Activated CD4-positive, CD25-positive, alpha-beta regulatory T cell treated with anti-CD3 and anti-CD28 coated beads, Interleukin-2, amount 50 U/mL, for 72 hours (primary cell): ENCODE measurements at regions not wholly inside any gene's neighbourhood (a gene's known extent, or its start where the extent isn't known, plus 50 kb on each side); places are given as distances from the start of the nearest gene placed in this dataset.

Experiments
- DNase-seq: peaks from one replicate; pipeline ENCODE4 v3.0.0; 2021

DNA sequence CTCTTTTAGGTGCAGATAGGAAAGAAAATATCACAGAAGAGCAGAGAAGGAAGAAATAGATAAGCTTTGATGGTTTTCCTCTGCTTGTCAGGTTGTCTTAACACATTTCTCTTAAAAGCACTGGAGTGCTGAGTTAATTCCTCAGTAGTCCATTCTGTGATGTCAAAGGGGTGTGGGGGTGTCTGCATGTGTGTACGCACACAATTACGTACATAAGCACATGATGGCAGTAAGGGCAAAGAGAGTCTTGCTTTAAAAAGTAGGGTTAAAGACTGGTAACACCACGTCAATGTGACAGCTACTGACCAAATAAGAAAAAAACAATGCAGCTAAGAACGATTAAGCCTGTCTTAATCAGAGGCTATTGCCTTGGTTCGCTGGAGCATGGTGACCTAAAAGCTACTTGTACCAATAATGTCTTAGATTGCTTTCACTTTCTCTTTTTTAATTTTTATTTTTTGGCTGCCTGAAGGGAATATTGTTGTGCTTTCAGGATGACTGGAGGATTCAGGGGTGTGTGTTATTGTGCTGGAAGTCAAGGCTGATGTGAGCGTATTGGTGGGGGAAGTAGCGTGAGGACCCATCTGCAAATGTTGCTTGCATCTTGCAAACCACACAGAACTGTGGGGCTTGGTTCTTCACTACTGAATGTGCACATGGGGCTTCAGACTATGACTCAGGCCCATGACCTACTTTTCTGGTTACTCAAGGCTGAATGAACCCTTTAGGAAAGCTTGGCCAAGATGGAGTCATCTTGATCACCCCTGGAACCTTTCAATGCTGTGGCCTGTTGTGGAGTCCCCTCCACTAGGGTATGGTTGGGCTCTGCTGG is 417.8 kb upstream of the TPM1 start:
- no peak for DNase-seq

DNA sequence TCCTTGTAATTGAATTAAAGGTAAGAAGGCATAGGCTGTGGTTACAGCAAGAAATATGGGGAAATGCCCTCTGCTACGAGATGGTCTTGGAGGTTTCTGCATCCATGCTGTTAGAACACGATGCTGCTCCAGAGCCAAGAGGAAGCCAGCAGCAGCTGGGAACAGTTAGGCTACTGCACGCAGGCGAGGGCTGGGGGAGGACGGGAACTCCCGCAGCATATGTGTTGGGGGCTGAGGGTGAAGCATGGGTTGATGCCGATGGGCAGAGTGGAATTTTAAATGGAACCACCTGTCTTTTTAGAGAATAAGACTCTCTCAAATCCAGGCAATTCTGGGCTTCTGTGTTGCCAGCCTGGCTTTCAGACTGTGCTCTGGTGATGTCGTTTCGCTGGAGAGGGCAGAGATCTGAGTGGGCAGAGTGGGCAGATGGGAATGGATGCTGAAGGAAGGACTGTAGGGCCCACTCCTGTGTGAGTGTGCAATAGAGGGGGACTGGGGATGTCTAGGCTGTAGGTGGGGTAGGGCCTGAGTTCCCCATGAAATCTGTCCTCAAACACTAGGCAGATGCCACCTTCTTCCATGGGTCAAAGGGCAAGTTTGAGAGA is 417.0 kb upstream of the TPM1 start:
- DNase-seq = no peak

DNA sequence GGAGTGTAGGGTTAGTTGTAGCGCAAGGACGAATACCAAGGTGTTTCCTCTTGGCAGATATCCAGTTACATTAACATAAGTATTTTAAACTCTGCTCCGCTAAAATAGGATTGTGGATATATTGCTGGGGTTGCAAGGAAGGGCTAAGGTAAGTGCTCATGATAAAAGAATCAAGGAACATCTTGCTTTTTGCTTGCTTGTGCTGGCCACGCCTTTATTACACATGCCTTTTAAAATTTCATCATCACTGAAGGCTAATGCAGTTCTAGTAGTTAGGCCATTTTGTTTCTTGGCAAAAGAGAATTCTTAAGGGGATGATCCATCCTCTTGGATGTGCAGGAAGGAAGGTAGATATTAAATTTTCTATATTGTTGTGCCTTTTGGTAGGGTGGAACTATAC is 415.6 kb upstream of the TPM1 start:
- no peak for DNase-seq

DNA sequence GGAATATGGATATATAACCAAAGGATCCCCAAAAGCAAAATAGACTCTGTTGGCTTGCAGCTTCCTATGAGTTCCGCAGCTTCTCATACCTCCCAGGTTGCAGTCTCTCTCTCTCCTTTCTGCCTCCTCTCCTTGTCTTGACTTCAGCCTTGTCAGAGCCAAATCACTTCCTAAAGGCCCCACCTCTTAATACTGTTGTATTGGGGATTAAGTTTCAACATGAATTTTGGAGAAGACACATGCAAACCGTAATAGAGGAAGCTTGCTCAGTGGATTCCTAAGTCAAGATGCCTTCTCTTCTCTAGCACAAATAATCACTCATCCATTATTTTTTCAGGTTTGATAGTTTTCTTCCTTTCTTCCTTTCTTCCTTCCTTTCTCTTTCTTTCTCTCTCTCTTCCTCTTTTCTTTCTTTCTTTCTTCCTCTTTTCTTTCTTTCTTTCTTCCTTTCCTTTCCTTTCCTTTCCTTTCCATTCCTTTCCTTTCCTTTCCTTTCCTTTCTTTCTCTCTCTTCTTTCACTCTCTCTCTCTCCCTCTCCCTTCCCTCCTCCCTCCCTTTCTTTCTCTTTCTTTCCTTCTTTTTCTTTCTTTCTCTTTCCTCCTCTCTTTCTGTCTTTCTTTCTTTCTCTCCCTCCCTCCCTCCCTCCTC is 411.3 kb upstream of the TPM1 start:
- DNase-seq = no peak

DNA sequence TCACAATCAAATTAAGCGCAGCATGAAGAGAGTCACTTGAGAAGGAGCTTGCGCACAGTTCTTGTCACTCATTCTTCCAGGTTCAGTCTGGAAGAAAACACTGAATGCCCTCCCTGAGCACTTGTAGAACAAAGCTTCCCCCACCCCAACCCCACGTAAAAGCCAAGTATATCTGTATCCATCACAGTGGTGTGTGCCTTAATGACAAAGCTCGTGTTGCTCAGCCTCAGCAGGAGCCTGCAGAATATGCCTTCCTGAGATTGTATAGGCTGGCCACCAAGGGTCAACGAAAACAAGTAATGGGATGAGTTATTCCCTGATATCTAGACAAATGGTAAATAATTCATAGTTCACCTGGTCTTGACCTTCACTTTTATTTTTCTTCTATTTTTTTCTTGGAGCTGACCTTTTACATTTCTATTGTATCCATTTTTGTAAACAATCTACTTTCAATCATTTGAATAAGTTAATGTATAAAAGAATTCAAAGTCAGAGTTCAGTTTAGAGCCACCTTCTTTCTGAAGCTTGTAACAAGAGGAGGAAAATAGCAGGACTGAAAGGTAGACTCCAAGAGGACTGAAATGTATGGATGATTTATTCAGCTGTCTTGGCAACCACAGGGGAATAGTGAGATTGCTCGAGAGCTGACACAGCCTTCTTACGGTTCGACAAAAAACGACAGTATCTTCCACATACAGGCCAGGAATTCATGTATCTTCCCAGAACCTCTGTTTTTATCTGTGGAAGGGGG is 405.5 kb upstream of the TPM1 start:
- no peak for DNase-seq

DNA sequence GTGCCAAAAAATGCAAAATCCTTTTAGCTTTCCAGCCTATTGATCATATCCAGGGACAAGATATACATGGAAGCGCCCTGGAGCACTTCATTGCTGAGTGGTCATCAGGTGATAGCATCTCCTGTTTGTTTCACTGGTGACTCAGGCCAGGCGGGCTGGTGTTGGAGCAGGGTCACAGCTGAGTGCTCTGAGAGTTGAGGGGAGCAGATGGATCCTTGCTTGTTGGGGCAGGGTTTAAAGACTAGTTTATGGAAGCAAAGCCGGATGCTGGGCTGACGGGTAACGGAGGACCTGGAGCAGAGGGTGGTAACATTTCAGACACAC is 405.0 kb upstream of the TPM1 start:
- no peak for DNase-seq

DNA sequence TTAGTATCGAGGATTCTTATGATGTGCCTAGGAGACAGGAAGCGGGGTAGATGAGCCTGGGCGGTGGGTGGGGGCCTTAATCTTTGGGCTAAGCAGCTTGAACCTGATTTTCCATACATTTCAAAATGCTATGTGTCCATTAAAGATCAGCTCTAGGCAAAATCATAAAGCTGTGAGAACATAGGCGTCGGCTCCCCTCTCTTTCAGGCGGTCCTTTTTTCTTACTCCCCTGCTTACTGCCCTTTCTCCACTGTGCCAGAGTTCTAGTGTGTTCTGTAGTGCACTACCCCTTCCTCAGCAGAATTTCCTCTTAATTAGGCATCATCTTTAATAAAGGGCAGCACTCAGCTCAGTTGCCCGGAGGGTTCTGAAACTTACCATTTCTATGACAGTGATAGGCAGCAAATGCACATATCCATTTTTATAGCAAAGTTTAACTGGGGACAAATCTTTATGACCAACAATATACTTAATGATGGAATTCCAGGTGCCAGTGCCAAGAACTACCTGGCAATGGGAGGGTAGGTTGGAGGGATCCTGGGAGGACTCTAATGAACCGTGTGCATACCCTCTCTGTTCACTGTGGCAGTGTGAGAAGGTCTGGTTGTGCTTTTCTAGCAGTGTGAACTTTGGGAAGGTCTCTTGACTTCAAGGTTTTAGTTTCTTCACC is 404.5 kb upstream of the TPM1 start:
- DNase-seq = no peak

DNA sequence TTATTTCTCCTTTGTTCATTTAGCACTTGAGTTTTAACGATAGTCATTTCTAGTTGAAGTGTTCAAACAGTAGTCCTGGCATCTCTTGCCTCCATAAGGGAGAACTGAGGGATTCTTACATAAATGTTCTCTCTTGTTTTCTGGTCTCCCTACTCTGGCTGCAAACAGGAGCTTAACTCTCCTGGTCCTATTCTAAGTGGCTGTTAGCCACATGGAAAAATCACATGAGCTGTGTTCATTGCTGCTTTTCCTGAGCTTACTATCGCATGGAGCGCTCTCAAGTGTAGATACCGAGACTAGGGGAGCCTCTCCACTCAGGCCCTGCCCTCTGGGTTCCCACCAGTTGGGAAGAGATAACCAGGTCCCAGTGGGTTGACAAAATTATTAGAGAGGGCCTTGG is 403.1 kb upstream of the TPM1 start:
- DNase-seq = no peak

DNA sequence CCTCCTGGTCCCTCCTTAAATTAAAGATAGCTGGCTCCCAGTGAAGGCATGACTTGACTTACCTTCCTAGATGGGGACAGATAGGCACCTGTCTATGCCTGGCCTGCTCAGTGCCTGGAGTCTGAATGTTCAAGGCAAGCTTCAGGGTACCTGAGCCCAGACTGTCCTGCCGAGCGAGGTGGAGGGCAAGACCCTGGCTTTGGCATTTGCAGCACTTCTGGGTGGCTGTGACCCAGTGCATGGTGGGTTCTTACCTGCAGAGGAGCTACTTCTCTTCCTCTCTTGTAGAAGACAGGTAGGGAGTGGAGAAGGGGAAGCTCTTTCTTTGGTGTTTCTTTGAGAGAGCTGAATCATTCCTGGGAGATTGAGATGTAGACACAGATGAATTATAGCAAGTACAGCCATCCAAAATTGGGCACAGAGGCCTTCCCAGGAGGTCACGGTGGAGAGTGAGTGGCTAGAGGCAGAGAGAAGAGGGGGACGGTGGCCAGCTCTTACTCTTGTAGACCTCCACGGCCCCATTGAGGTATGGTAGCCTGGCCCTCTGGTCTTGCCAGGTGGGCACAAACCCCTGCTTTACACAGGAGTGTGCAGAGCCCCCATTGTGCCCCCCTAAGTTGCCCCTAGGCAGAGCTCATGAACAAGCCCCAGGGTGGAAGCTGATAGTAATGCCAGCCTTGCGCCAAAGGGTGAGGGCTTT is 402.5 kb upstream of the TPM1 start:
- DNase-seq = no peak

DNA sequence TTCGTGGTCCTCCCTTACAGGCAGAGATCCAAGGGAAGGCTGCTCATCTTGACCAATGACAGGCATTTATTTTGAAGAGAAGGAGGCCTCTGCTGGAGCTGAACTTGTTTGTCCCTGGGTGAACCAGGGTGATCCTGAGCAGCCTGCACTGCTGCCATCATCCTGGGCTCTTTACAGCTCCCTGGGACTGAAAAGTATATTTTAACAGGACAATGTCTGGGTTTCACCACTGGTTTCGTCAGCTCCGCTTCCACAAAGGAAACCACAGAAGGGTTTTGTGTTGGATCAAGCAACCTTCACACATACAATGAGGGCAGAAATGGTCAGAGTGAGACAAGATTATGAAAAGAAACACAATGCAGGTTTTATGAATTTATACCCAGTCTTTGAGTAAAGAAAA is 400.7 kb upstream of the TPM1 start:
- no peak for DNase-seq

DNA sequence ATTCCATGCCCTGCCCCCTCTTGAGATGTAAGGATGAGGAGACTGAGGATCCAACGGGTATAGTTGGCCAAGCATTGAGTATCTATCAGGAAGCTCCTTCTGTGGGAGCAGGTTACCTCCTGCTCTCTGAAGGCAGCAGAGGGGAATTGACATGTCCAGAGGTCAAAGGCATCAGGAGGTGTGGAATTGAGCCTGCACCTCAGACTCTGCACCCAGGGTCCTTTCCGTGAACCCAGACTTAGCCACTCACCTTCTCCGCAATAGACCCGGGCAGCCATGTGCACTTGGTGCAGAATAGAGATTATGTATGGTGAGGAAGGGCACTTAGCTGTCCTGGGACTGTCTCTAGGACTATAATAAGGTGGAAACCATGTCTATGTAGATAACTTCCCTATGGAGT is 399.0 kb upstream of the TPM1 start:
- DNase-seq = no peak

DNA sequence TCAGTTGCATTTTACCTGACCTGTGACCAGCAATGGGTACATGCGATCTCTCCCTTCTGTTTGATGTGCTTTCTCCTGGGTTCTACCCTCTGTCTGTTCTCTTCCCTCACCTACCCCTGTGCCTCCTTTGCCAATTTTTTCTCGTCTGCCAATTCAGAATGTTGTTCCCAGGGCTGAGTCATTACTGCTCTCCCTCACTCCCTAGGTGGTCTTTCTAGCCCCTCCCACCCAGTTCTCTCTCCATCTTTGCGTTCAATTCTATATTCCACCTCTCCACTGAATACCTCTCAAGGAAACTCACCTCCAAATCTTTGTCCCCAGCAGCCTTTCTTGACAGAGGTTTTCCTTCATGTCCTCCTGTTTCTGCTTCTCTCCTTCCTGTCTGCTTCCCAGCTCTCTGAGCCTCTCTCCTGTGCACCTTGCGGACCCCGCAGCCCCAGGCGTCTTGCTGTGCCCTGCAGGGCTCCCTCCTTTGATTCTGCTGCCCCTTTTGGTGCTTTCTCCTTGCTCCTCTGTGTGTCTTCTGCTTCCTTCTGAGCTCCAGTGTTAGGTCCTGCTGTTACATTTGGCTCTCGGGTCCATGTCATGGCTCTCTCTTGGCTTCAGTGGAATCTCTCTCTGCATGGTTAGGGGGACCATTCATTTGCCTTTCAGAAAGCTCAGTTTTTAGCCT is 398.2 kb upstream of the TPM1 start:
- DNase-seq = no peak

DNA sequence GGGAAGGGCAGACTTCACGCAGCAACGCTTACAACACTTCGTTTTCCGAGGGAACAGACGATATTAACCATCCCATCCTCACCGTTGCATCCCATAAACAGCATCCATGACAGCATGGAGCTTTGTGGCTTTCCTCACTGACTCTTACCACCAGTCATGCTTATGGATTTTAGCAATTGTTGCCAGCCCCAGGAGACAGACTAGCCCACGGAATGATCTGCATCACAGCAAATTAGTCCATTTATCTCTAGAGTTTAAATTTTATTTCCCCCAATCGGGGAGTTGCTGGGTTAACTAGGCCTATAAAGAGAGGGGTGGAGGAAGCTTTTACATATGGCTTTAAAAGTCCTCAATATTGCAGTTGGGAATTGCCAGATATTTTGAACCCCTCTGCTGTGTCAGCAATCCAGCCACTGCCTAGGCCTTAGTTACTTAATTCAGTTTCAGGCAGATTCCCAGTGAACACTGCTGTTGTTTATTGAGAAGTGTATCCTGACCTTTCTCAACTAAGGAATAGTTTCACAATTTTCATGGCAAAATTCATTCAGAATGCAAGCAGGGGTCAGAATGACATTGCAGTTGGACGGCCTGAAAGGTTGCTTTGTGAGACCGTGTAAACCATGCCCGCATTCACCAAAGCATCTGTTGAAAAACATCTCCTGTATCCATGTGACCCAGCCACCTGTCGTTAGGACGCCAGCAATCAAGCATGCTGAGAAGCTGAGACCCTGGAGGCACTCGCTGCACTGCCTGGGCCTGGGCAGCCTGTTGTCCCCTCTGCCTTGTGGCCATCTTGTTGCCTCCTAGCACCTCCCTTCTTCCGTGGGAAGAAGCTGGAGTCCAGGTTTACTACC is 397.4 kb upstream of the TPM1 start:
- DNase-seq = no peak

DNA sequence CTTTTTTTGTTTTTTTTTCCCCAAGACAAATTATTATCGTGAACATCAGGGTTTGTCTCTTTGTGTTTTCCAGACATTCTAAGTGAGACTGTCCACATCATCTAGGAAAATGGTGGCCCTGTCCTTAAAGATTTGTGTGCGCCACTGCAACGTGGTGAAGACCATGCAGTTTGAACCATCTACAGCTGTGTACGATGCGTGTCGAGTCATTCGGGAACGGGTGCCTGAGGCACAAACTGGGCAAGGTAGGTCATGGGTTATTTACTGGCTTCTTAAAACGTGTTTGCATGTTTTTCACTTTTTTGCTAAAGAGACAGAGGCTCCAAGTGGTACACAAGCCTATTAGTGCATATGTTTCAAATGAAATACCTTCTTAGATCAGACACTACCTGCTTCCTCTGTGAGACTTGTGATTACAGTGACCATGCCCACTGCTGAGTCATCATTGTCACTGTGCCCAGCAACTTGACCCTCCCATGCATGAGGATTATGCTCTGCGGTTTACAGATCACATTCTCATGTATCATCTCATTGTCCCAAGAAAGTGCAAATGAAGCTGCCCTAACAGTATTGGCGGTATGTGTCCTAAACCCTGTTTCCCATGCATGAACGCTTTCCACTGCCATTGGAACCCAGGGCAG is 395.2 kb upstream of the TPM1 start:
- no peak for DNase-seq

DNA sequence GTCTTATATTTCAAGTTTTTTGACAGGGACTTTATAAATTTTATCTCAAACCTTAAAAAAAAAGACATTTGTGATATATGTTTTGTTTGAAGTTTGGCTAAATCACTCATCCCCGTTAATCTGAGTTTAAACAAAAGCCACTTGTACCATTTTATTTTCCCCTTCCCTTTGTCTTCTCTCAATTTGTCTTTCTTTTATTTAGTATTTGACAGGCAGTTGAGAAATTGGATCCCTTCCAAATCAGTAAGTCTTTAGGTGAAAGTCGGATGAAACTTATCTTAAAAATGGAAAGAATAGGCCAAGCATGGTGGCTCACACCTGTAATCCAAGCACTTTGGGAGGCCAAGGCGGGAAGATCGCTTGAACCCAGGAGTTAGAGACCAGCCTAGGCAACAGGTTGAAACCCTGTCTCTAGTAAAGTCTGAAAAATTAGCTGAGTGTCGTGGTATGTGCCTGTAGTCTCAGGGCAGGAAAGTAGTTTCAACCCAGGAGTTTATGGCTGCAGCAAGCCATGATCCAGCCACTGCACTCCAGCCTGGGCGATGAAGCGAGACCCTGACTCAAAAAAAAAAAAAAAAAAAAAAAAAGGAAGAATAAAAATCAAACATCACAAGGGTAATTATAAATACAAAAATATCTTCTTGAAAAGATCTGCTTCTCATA is 394.6 kb upstream of the TPM1 start:
- DNase-seq = no peak

DNA sequence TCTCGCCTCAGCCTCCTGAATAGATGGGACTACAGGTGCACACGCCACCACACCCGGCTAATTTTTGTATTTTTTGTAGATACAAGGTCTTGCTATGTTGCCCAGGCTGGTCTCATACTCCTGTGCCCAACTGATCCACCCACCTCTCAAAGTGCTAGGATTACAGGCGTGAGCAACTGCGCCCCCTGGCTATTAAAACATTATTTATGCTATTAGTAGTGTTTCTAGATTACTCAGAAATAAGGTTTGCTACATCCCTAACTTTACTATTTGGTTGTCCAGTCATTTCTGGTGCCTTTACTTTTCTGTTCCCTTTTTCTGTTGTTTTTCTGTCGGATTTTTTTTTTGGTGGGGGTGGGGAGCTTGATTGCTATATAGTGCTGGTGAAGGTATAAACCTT is 393.6 kb upstream of the TPM1 start:
- DNase-seq = no peak

DNA sequence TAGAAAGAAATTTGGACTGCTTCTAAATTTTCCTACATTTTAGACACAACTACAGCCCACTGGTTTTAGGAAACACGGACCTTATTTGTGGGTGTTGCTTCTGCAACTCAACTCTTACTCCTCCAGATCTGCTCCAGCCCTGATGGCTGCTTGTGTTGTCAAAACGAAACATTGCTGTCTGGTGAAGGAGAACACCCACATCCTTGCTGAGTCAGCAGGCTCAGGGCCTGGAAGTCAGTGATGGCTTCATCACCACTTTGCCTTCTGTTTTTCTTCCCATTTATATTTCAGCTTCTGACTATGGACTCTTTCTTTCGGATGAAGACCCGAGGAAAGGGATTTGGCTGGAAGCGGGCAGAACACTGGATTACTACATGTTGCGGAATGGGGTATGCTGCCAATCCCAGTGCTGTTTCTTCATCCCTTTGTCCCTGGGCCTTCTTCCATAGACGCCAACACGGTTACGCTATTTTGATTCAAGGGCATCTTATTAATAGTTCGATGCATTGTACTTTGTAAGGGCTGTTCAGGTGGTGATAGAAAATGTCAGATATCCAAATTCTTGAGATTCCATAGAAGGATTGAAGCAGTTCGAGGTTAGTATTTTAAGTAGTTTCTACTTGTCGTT is 392.6 kb upstream of the TPM1 start:
- no peak for DNase-seq

DNA sequence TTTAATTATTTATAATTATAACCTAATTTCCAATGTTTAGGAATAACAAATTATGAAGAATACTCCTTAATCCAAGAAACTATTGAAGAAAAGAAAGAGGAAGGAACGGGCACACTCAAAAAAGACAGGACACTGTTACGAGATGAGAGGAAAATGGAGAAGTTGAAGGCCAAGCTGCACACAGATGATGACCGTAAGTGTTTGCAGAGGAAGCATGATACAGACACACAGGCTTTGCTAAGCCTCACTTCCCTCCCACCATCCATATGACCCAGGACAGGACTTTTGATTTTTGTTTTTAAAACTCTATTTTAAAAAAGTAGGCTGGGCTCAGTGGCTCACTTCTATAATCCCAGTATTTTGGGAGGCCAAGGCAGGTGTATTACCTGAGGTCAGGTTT is 389.4 kb upstream of the TPM1 start:
- no peak for DNase-seq

DNA sequence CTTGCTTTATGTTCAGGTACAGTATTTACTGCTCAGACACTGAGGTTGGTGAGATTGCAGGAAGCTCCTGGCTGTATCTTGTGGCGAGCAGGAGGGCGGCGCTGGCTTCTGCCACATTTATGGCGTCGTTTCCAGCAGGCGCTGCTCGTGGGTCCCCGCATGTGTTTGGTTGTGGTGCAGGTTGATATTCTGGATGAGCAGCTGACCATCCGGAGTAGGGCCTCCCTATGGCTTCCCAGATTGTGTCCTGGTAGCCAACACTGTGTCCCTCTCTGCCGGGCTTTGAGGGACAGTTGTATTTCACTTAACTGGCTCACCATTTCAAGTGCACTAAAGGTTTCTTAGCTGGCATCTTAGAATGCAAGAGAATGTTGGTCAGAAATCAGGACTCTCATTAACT is 386.5 kb upstream of the TPM1 start:
- no peak for DNase-seq
